ENCODE measurements at regions not wholly inside any gene's neighbourhood (a gene's known extent, or its start where the extent isn't known, plus 50 kb on each side); places are given as distances from the start of the nearest gene placed in this dataset.

DNA sequence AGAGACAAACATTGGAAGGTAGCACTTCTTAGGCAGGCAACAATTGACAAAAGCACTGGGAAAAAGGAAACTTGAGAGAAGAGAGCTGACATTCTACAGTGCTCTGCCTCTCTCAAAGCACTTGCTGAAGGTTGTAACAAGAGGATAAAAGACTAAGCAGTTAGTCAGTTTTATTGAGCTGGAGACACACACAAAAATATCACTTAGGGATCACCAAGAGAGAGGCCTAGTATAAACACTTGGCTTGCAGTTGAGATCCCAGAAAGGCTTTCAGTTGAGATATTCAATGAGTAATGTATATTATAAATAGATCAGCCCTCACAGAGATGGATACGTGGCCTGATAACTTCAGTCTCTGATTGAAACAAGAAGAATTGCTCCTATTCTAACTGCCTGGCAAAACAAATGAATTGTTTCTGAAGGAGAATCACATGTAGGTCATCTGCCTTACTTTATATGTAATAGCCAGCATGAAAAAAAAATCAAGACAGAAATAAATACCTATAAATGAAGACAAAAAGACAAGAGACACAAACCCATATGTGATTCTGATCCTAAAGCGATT lies 747.2 kb upstream of the MAN1A1 start:
- H3K27ac ChIP-seq, result no peak overlapping the region
- H3K4me1 ChIP-seq, result no peaks in the 10 kb centered on the region
- no peak for DNase-seq
- H3K9ac ChIP-seq (ENCODE audit: low read depth in 2 of 2, low read length in 2 of 2), result no peak overlapping the region
- TF ChIP-seq, protein P1, sequence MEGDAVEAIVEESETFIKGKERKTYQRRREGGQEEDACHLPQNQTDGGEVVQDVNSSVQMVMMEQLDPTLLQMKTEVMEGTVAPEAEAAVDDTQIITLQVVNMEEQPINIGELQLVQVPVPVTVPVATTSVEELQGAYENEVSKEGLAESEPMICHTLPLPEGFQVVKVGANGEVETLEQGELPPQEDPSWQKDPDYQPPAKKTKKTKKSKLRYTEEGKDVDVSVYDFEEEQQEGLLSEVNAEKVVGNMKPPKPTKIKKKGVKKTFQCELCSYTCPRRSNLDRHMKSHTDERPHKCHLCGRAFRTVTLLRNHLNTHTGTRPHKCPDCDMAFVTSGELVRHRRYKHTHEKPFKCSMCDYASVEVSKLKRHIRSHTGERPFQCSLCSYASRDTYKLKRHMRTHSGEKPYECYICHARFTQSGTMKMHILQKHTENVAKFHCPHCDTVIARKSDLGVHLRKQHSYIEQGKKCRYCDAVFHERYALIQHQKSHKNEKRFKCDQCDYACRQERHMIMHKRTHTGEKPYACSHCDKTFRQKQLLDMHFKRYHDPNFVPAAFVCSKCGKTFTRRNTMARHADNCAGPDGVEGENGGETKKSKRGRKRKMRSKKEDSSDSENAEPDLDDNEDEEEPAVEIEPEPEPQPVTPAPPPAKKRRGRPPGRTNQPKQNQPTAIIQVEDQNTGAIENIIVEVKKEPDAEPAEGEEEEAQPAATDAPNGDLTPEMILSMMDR (IDR thresholded peaks at IDR 0.05), result no peak
- no peaks in the 10 kb centered on the region for H3K9me3 ChIP-seq
- no peak overlapping the region for H3K4me3 ChIP-seq
- no peaks in the 10 kb centered on the region for H3K36me3 ChIP-seq
- no peaks in the 10 kb centered on the region for H3K27me3 ChIP-seq
- intact Hi-C loops (cut with DNase I), result no loop called here

DNA sequence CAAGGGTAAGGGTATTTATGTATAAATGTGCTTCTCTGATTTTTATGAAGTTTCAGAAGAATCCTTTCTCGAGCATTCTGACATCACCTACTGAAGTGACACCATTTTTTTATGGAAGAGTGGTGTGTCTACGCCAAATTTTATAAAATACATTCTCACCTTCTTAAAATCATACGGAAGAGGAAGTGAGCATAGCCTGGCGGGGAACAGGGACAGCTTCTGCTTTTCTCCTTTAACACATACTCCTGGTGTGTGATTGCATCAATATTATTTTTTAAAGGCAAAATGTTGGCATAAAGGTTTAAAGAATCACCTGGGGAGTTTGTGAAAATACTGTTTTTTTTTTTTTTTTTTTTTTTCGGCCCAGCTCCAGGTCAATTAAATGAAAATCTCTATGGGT lies 733.6 kb upstream of the MAN1A1 start:
- DNase-seq, result no peak
- H3K4me1 ChIP-seq, result no peaks in the 10 kb centered on the region
- TF ChIP-seq, protein P1 (IDR thresholded peaks at IDR 0.05), result no peak
- intact Hi-C loops (cut with DNase I), result no loop called here
- H3K9ac ChIP-seq (ENCODE audit: low read depth in 2 of 2, low read length in 2 of 2), result no peak overlapping the region
- H3K9me3 ChIP-seq, result no peaks in the 10 kb centered on the region
- H3K27me3 ChIP-seq, result no peaks in the 10 kb centered on the region
- no peak overlapping the region for H3K4me3 ChIP-seq
- no peaks in the 10 kb centered on the region for H3K36me3 ChIP-seq
- no peak overlapping the region for H3K27ac ChIP-seq

DNA sequence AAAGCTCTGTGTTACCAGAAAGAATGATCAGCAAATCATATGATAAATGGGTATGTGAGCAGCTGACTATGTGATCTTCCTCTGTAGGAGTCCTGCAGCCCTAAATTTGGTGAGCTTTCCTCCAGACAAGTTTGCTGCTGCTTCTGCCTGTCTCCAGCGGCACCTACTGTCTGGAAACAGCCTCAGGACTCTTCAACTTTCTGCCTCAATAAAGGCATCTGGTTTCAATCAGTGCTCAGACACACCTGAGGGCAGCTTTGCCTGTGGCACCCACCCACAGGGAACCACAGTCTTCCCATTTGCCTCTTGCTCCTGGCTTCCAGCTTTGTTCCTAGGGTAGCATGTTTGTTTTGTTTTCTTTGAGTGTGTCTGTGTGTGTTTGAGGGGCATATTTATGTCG lies 727.9 kb upstream of the MAN1A1 start:
- no peaks in the 10 kb centered on the region for H3K27me3 ChIP-seq
- no peak overlapping the region for H3K9ac ChIP-seq (ENCODE audit: low read depth in 2 of 2, low read length in 2 of 2)
- TF ChIP-seq, protein P1 (IDR thresholded peaks at IDR 0.05), result no peak
- H3K4me3 ChIP-seq, result no peak overlapping the region
- intact Hi-C loops (cut with DNase I), result no loop called here
- no peak for DNase-seq
- H3K4me1 ChIP-seq, result no peaks in the 10 kb centered on the region
- H3K9me3 ChIP-seq, result no peaks in the 10 kb centered on the region
- H3K36me3 ChIP-seq, result no peaks in the 10 kb centered on the region
- no peak overlapping the region for H3K27ac ChIP-seq

DNA sequence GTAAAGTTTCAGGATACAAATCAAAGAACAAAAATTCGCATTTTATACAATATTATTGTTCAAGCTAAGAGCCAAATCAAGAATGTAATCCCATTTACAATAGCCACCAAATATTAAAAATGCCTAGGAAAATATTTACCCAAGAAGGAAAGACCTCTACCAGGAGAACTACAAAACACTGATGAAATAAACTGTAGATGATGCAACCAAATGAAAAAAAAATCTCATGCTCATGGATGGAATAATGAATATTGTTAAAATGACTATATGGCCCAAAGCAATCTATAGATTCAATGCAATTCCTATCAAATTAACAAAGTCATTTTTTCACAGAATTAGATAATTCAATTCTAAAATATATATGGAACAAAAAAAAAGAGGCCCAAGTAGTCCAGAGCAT lies 708.8 kb upstream of the MAN1A1 start:
- H3K9me3 ChIP-seq, result no peaks in the 10 kb centered on the region
- no peaks in the 10 kb centered on the region for H3K4me1 ChIP-seq
- TF ChIP-seq, protein P1 (IDR thresholded peaks at IDR 0.05), result no peak
- H3K27me3 ChIP-seq, result no peaks in the 10 kb centered on the region
- H3K27ac ChIP-seq, result no peak overlapping the region
- no peak overlapping the region for H3K9ac ChIP-seq (ENCODE audit: low read depth in 2 of 2, low read length in 2 of 2)
- no peak for DNase-seq
- no peak overlapping the region for H3K4me3 ChIP-seq
- intact Hi-C loops (cut with DNase I), result no loop called here
- no peaks in the 10 kb centered on the region for H3K36me3 ChIP-seq

DNA sequence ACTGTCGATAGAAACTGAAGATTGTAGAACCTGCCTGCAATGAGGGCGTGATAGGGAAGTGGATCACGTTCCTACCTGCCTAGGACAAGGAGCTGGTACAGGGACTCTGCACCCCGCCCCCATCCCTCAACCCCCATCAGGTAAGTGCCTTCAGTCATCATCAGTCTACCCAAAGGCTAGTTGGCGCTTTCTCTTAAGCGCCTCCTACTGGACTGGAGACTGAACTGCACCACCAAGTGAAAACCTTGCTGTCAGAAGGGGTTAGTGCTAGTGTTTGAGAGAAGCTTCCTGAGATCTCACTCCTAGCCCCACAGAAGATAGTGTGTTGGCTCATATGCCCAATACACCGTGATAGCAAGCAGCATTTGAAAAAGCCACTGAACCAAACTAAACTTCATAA lies 706.5 kb upstream of the MAN1A1 start:
- intact Hi-C loops (cut with DNase I), result no loop called here
- Histone ChIP-seq H3K9ac (ENCODE audit: low read depth in 2 of 2, low read length in 2 of 2) (no peak overlapping the region), H3K27me3 (no peaks in the 10 kb centered on the region), H3K4me3 (no peak overlapping the region), H3K4me1 (no peaks in the 10 kb centered on the region), H3K27ac (no peak overlapping the region), H3K36me3 (no peaks in the 10 kb centered on the region), H3K9me3 (no peaks in the 10 kb centered on the region)
- no peak for DNase-seq
- TF ChIP-seq, protein P1 (IDR thresholded peaks at IDR 0.05), result no peak

Data from colonic mucosa (tissue), 4 donors.